Effector CD4-positive, alpha-beta T cell (primary cell): ENCODE measurements at regions not wholly inside any gene's neighbourhood (a gene's known extent, or its start where the extent isn't known, plus 50 kb on each side); places are given as distances from the start of the nearest gene placed in this dataset.

Source experiments
- DNase-seq: peaks from one replicate; pipeline ENCODE4 v3.0.0-alpha.2; 2020

GRCh38 chr6:119467488-119468081 is 118.0 kb upstream of the MAN1A1 start:
- no peak for DNase-seq

GRCh38 chr6:119466226-119466625 is 116.7 kb upstream of the MAN1A1 start:
- DNase-seq, result no peak

- DNase-seq, result no peak
These were observed 113.6 kb upstream of the MAN1A1 start for GRCh38 chr6:119463081-119463626.

DNA sequence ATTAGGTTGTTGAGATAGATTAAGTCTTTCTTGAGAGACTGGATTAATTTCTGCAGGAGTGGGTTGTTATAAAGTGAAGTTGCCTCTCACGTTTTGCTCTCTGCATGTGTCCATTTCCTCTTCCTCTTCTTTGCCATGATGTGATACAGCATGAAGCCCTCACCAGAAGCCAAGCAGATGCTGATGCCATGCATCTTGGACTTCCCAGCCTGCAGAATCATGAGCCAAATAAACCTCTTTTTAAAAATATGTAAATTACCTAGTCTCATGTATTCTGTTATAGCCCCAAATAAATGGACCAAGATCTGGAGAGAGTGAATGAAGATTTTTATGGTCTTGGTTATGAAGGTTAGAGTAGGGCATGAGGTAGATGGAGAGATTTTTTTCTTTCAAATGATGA is 111.6 kb upstream of the MAN1A1 start:
- no peak for DNase-seq

- no peak for DNase-seq
These were observed 109.8 kb upstream of the MAN1A1 start for GRCh38 chr6:119459207-119459974.

DNA sequence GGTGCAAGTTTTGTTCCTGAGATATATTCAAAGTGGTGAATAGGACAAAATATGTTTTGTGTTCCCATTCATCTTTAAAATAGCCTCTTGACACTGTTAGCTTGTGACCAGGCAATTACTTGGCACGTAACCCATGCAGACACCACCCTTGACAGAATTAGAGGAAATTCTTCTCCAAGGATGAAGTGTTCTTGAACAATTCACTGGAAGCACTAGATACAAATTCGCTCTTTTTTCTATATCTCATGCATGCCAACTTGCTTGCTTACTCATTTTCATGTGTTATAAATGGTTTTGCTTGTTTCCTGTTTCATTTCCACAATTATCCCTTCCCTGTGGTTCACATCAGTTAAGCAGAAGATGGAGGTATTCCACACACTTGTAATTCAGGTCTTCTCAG is 105.2 kb upstream of the MAN1A1 start:
- DNase-seq, result no peak

DNA sequence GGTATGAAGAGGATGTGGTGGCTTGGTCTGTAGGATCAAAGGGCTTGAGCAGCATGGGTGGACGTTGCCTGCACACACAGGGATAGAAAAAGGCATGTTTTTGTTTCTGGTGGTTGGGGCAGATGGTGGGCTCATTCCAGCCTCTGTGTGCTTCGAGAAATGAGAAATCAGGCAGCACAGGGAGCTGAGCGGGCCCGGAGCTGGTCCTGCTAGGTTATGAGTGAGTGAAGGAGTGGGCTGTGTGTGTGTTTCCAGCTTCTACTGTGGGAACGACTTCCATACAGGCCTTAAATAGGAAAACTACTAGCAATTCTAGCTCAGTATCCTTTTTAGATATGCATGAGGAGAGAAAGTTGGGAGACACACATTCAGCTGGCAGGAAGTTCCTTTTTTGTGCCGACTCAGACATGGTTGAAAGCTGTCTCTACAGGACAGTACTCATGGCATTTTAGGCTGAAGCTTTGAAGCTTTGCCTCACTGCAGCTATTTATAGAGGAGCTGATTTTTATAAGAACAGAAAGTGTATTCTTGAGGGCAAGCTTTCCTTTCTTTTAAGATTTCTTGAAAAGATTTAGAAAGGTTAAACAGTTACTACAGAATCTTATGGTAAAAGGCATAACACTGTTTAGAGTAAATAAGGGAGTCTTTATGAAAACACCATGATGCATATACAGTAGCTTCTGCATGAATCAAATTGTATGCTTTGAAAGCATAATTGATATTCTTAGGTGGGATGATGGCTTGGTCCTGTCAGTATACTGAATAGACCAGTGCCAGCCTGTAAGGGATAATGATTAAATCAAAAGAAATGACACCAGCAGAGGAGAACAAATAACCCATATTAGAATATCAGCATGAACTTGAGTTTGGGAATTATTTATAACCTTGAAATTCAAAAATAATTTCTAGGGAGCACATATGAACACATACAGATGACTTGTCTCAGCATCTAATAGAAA is 104.0 kb upstream of the MAN1A1 start:
- DNase-seq, result no peak

DNA sequence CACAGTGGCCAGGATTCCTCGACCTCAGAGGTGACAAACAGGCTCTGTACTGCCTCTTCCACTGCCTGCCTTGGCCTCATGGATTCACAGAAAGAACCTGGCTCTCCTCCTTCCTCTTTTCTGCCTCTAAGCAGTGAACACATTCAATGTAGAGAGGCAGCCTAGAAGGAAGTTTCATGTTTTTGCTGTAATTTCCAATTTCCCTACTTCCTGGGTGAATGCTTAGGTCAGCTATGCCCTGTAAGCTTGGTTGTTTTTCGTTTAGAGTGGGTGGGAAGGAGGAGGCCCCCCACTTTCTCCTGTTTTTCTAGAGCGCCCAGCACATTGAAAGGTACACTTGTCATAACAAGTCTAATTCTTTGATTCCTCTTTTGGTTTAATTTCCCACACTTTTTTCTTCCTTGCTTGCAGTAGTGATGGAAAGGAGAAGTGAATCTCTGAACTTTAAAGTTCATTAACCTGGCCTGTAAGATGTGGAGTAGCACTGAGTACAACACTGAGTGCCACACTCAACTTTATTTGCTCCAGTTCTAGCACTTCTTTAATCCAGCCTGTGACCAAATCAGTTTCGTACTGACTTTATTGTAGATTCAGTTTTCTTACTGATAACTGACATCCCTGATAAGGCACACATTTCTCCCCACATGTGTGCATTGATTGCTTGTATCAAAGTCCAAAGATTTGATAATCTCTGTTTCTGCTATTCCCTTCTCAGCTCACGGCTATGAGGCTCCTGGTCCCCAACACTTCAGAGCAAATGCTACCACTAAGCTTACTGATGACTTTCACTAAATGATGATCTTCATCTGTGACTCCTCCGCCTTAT is 100.0 kb upstream of the MAN1A1 start:
- DNase-seq, result no peak

DNA sequence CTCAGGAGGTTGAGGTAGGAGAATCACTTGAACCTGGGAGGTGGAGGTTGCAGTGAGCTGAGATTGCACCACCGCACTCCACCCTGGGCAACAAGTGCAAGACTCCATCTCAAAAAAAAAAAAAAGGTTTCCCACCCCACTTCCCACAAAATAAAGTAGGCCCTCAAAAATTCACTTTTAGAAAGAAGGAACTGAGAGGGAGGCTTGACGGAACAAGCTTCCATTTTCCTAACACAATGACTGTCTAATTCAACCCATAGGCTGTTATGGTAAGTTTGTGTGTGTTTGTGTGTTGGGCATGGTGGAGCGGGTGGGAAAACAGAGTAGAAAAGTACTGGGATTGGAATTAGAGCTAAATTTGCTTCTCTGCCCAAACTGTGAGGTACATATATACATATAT is 98.4 kb upstream of the MAN1A1 start:
- no peak for DNase-seq

GRCh38 chr6:119446609-119447008 is 97.0 kb upstream of the MAN1A1 start:
- DNase-seq, result no peak

DNA sequence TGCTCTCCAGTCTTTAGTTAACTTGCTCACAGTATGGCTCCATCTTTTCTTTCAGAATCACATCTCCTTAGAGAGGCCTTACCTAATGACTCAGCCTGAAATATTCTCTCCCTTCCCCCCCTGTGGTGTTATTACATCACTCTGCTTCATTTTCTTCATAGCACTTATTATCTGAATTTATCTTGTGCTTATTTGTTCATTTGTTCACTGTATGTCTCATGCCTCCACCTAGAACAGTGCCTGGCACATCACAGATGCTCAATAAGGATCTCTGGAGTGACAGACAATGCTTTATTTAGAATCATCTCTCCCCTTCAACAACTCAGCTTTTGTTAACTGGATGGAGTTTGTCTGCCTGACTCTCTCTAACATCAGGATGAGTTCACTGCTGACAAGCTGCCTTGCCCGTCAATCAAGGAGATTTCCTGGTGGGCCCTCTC is 96.6 kb upstream of the MAN1A1 start:
- no peak for DNase-seq

DNA sequence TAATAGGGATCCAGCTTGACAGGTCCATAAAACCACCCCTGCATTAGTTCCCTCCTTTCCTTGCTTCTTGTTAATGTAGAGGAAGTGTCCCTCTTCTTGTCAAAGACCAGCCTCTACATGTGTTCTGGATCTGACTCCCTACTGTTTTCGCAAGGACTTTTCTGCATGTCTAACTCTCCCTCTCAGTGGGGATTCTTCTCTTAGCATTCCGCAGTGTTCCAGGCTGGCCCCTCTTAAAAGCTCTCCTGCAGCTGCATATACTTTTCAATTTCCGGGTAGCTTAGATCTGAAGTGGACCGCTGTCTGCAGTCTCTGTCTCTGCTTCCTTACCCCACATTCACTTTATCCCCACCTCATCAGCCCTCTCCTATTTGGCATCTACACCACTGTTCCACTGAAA is 96.1 kb upstream of the MAN1A1 start:
- DNase-seq, result no peak

GRCh38 chr6:119444642-119445557 is 95.3 kb upstream of the MAN1A1 start:
- DNase-seq, result no peak

- no peak for DNase-seq
These were observed 94.6 kb upstream of the MAN1A1 start for GRCh38 chr6:119443993-119444641.

DNA sequence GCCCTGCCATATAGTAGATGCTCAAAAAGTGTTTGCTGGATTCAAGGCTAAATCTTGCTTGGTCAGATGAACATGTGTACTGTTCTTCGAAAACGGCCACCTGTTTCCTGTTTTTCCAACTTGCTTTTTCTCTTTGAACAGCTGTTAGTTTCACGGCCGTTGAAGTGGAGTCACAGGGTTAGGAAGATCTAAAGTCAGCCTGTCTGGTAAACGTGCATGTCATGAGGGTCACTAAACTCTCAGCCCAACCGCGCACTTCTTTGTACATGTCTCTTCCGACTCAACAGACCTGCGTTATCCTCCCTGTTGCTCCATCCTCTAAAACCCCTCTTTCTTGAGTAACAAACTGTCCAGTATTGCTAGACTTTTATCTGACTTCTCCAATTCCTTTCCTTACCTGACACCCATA is 93.2 kb upstream of the MAN1A1 start:
- no peak for DNase-seq

- no peak for DNase-seq
These were observed 91.4 kb upstream of the MAN1A1 start for GRCh38 chr6:119440953-119441352.

GRCh38 chr6:119436583-119436982 is 87.0 kb upstream of the MAN1A1 start:
- DNase-seq, result no peak

DNA sequence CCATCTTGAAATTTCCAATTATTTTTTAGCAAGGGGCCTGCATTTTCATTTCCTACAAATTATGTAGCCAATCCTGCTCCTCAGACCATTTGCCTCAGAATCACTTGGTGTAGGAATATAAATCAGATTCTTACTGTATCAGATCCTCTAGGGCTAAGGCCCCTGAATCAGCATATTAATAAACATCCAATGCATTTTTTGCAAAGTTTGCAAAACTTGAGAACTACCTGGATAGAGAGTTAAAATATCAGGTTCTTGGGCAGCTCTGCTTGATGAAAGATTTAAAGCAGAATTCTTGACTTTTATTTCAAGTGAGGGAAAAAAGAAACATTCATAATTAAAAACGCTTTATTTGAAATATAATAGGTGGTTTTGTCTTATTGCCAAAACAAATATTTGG is 82.2 kb upstream of the MAN1A1 start:
- DNase-seq, result no peak

GRCh38 chr6:119430805-119431204 is 81.2 kb upstream of the MAN1A1 start:
- no peak for DNase-seq

DNA sequence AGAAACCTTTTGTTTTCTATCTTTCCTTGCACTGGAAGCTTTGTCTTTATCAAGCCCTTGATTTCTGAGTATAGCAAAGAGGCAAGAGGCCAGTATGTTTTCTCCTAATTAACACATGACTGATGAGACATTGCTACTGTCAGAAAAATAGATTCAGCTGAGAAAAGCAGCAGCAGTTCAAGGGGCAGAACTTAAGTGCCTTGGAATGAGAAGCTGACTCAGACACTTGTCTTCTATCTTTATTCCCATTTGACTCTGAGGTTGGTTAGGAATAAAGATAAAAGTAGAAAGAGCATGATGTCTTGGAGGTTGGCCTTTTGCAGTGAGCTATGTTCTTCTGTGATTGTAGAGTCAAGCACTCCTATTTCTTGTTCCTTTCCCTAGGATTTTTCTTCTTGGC is 79.1 kb upstream of the MAN1A1 start:
- DNase-seq, result no peak

GRCh38 chr6:119426619-119427018 is 77.1 kb upstream of the MAN1A1 start:
- no peak for DNase-seq
